IMR-90 (cell line): ENCODE measurements at regions not wholly inside any gene's neighbourhood (a gene's known extent, or its start where the extent isn't known, plus 50 kb on each side); places are given as distances from the start of the nearest gene placed in this dataset.

Experiments
- ATAC-seq: fragments of 200-7000 bp; cut with Tn5 transposase; 2 replicates; pipeline ENCODE4 v1.9.1; 2020; ENCODE audit warnings: low read depth, mild to moderate bottlenecking, moderate library complexity
- BruUV-seq: library from RNA; stranded (reverse); fragments of 400-500 nt; replicated peaks from 2 replicates; lab custom pipeline; 2021; lab: Mats Ljungman, UMichigan
- CTCF ChIA-PET: fragments of 300-600 bp; formaldehyde crosslinking; extraction: SDS; loops from one replicate; lab custom pipeline; 2021; ENCODE audit warnings: antibody characterized with exemption; lab: Yijun Ruan, JAX
- POLR2A ChIA-PET: fragments of 300-600 bp; sonication (Branson Sonifier 250); formaldehyde crosslinking; loops from one replicate; lab custom pipeline; 2022; ENCODE audit warnings: antibody characterized with exemption; ENCODE audit not compliant: unreplicated experiment; lab: Charles Lee
- DNase-seq: peaks from one replicate; pipeline ENCODE4 v3.0.0; 2013
- H2AFZ ChIP-seq: replicated peaks from 2 replicates; pipeline ENCODE3; 2013; ENCODE audit warnings: low read length, mild to moderate bottlenecking; ENCODE audit not compliant: poor library complexity
- H2AK5ac ChIP-seq: 2 replicates; pipeline ENCODE4 v1.6.1; 2013; ENCODE audit warnings: low read depth, low read length, inconsistent platforms
- H2AK9ac ChIP-seq: replicated peaks from 2 replicates; pipeline ENCODE3; 2013; ENCODE audit warnings: mild to moderate bottlenecking, low read depth, low read length, moderate library complexity; ENCODE audit not compliant: poor library complexity
- H2BK120ac ChIP-seq: 2 replicates; pipeline ENCODE4 v1.6.1; 2013; ENCODE audit warnings: low read depth, low read length, inconsistent platforms
- H2BK15ac ChIP-seq: 3 replicates; pipeline ENCODE4 v1.6.1; 2013; ENCODE audit warnings: low read depth, low read length, inconsistent platforms
- H2BK20ac ChIP-seq: 2 replicates; pipeline ENCODE4 v1.6.1; 2013; ENCODE audit warnings: low read depth, mild to moderate bottlenecking, inconsistent platforms, low read length, moderate library complexity
- H2BK5ac ChIP-seq: 2 replicates; pipeline ENCODE4 v1.6.1; 2013; ENCODE audit warnings: mild to moderate bottlenecking, low read depth, low read length, inconsistent platforms; ENCODE audit not compliant: poor library complexity, severe bottlenecking
- H3K14ac ChIP-seq: replicated peaks from 2 replicates; pipeline ENCODE4 v1.6.1; 2013; ENCODE audit warnings: low read depth, low read length, inconsistent platforms
- H3K18ac ChIP-seq: 2 replicates; pipeline ENCODE4 v1.6.1; 2013; ENCODE audit warnings: low read depth, low read length, control low read depth
- H3K23ac ChIP-seq: 2 replicates; pipeline ENCODE4 v1.6.1; 2013; ENCODE audit warnings: low read depth, low read length, inconsistent platforms
- H3K27ac ChIP-seq: 2 replicates; pipeline ENCODE4 v1.5.1; 2013; ENCODE audit warnings: mild to moderate bottlenecking, control low read depth, low read length; ENCODE audit not compliant: insufficient read depth
- H3K27me3 ChIP-seq: 2 replicates; pipeline ENCODE4 v1.6.1; 2013; ENCODE audit warnings: low read length; ENCODE audit not compliant: control insufficient read depth, insufficient read depth
- H3K36me3 ChIP-seq: 2 replicates; pipeline ENCODE4 v1.6.1; 2013; ENCODE audit warnings: low read length, mixed read lengths; ENCODE audit not compliant: control insufficient read depth, insufficient read depth
- H3K4ac ChIP-seq: 2 replicates; pipeline ENCODE4 v1.6.1; 2013; ENCODE audit warnings: low read depth, low read length, inconsistent platforms
- H3K4me1 ChIP-seq: 2 replicates; pipeline ENCODE4 v1.6.1; 2013; ENCODE audit warnings: low read length, mixed read lengths; ENCODE audit not compliant: control insufficient read depth, insufficient read depth
- H3K4me2 ChIP-seq: 2 replicates; pipeline ENCODE4 v1.6.1; 2013; ENCODE audit warnings: low read depth, mild to moderate bottlenecking, control low read depth, low read length, moderate library complexity
- H3K4me3 ChIP-seq: 2 replicates; pipeline ENCODE4 v1.5.1; 2013; ENCODE audit warnings: low read depth, mild to moderate bottlenecking, control low read depth, low read length, moderate library complexity; ENCODE audit not compliant: insufficient read depth
- H3K56ac ChIP-seq: 2 replicates; pipeline ENCODE4 v1.6.1; 2013; ENCODE audit warnings: low read length, inconsistent platforms; ENCODE audit not compliant: insufficient read depth; ENCODE audit errors: extremely low read depth
- H3K79me1 ChIP-seq, 2 experiments: 2 replicates each; pipeline ENCODE4 v1.6.1; 2013; ENCODE audit warnings: low read length in 2 of 2, inconsistent platforms in 1 of 2, low read depth in 1 of 2
- H3K9ac ChIP-seq: 2 replicates; pipeline ENCODE4 v1.6.1; 2013; ENCODE audit warnings: low read depth, low read length, control low read depth
- H3K9me1 ChIP-seq: 2 replicates; pipeline ENCODE4 v1.6.1; 2013; ENCODE audit warnings: low read length, inconsistent platforms; ENCODE audit not compliant: insufficient read depth
- H3K9me3 ChIP-seq: 2 replicates; pipeline ENCODE4 v1.6.1; 2013; ENCODE audit warnings: low read length; ENCODE audit not compliant: control insufficient read depth, insufficient read depth
- H4K20me1 ChIP-seq: 2 replicates; pipeline ENCODE4 v1.6.1; 2013; ENCODE audit warnings: low read length, inconsistent platforms; ENCODE audit not compliant: insufficient read depth
- H4K5ac ChIP-seq: 2 replicates; pipeline ENCODE4 v1.6.1; 2013; ENCODE audit warnings: mild to moderate bottlenecking, low read depth, low read length, control low read depth
- H4K8ac ChIP-seq, 2 experiments: 2 replicates each; pipeline ENCODE4 v1.6.1; 2013; ENCODE audit warnings: low read depth in 2 of 2, low read length in 2 of 2, control low read depth in 1 of 2, inconsistent platforms in 1 of 2
- H4K91ac ChIP-seq: 2 replicates; pipeline ENCODE4 v1.6.1; 2013; ENCODE audit warnings: low read depth, low read length, inconsistent platforms; ENCODE audit not compliant: insufficient read depth
- BHLHE40 ChIP-seq: fragments of 150-350 bp; IDR thresholded peaks from 2 replicates; pipeline ENCODE4 v1.6.1; 2016; ENCODE audit warnings: mild to moderate bottlenecking, low read depth, low read length
- CEBPB ChIP-seq: IDR thresholded peaks from 2 replicates; pipeline ENCODE4 v1.6.1; 2012; ENCODE audit warnings: low read depth, low read length, improper control_type of control experiment
- CHD1 ChIP-seq: IDR thresholded peaks from 2 replicates; pipeline ENCODE4 v1.6.1; 2012; ENCODE audit warnings: low read depth, low read length, improper control_type of control experiment
- FOS ChIP-seq: fragments of 150-350 bp; IDR thresholded peaks from 2 replicates; pipeline ENCODE4 v1.6.1; 2016; ENCODE audit warnings: low read depth, low read length
- MAFK ChIP-seq: IDR thresholded peaks from 2 replicates; pipeline ENCODE4 v1.6.1; 2012; ENCODE audit warnings: low read depth, low read length, improper control_type of control experiment
- MAZ ChIP-seq: IDR thresholded peaks from 2 replicates; pipeline ENCODE4 v1.6.1; 2012; ENCODE audit warnings: low read depth, mild to moderate bottlenecking, low read length, improper control_type of control experiment, moderate library complexity, borderline replicate concordance
- MXI1 ChIP-seq: IDR thresholded peaks from 2 replicates; pipeline ENCODE4 v1.6.1; 2012; ENCODE audit warnings: low read depth, mild to moderate bottlenecking, low read length, moderate library complexity, borderline replicate concordance
- NFE2L2 ChIP-seq: fragments of 150-350 bp; IDR thresholded peaks from 2 replicates; pipeline ENCODE4 v1.6.1; 2016; ENCODE audit warnings: low read depth, mild to moderate bottlenecking, low read length
- POLR2A ChIP-seq: IDR thresholded peaks from 2 replicates; pipeline ENCODE4 v1.6.1; 2012; ENCODE audit warnings: mild to moderate bottlenecking, low read depth, low read length
- RAD21 ChIP-seq: IDR thresholded peaks from 2 replicates; pipeline ENCODE4 v1.6.1; 2012; ENCODE audit warnings: low read length, improper control_type of control experiment
- RCOR1 ChIP-seq: IDR thresholded peaks from 2 replicates; pipeline ENCODE4 v1.6.1; 2012; ENCODE audit warnings: mild to moderate bottlenecking, low read length, improper control_type of control experiment; ENCODE audit not compliant: insufficient replicate concordance
- RFX5 ChIP-seq: IDR thresholded peaks from 2 replicates; pipeline ENCODE4 v1.8.0; 2012; ENCODE audit warnings: low read depth, mild to moderate bottlenecking, low read length, moderate library complexity
- SMC3 ChIP-seq: fragments of 150-350 bp; IDR thresholded peaks from 2 replicates; pipeline ENCODE4 v1.6.1; 2016; ENCODE audit warnings: low read depth, mild to moderate bottlenecking, antibody characterized with exemption, low read length, moderate library complexity
- dilution Hi-C: fragments of 300-500 bp; cut with HindIII; formaldehyde crosslinking; loops from one replicate; pipeline ENCODE4 v1.14.3; 2018; ENCODE audit warnings: low sequenced_read_pairs; ENCODE audit not compliant: unreplicated experiment
- in situ Hi-C: fragments of 300-500 bp; cut with MboI; formaldehyde crosslinking; loops from 3 replicates; pipeline ENCODE4 v1.14.3; 2019; ENCODE audit warnings: low sequenced_read_pairs, inconsistent platforms, mixed read lengths
- intact Hi-C: fragments of 100-400 bp; cut with micrococcal nuclease; formaldehyde crosslinking; loops from 2 replicates; pipeline ENCODE4 v1.10.0; 2022
- TF ChIP-seq, protein P1 (sequence below): fragments of 150-350 bp; IDR thresholded peaks from 2 replicates; pipeline ENCODE4 v1.6.1; 2016; ENCODE audit warnings: low read depth, mild to moderate bottlenecking, low read length, moderate library complexity, borderline replicate concordance
- TF ChIP-seq, protein P2 (sequence below): fragments of 150-350 bp; IDR thresholded peaks from 2 replicates; pipeline ENCODE4 v1.6.1; 2017; ENCODE audit warnings: mild to moderate bottlenecking, antibody characterized with exemption, low read length, low read depth
- TF ChIP-seq, protein P3 (sequence below): conservative IDR thresholded peaks from 2 replicates; pipeline ENCODE4 v1.5.1; 2012; ENCODE audit warnings: mild to moderate bottlenecking, low read depth, low read length, improper control_type of control experiment

GRCh38 chr5:28945859-28946258 is 1907.5 kb upstream of the CDH9 start:
- no TSS peak for BruUV-seq
- Histone ChIP-seq H3K27ac (no peak overlapping the region), H2BK20ac (no peak overlapping the region), H2BK15ac (no peak overlapping the region), H4K20me1 (no peaks in the 10 kb centered on the region), H2AK5ac (no peak overlapping the region), H3K9me1 (no peaks in the 10 kb centered on the region), H4K8ac (no peak overlapping the region), H3K56ac (no peak overlapping the region), H2AFZ (no peak overlapping the region), H3K9ac (no peak overlapping the region), H3K27me3 (no peaks in the 10 kb centered on the region), H4K91ac (no peak overlapping the region), H4K5ac (no peak overlapping the region), H2BK5ac (no peak overlapping the region), H2BK120ac (no peak overlapping the region), H3K9me3 (peaks cover 9% of the 10 kb centered on the region; the same call in 1 of the 2 replicates), H3K36me3 (no peaks in the 10 kb centered on the region), H3K23ac (no peak overlapping the region), H3K4me2 (no peak overlapping the region), H2AK9ac (no peak overlapping the region), H3K4me3 (no peak overlapping the region), H3K4me1 (no peaks in the 10 kb centered on the region), H3K4ac (no peak overlapping the region), H3K14ac (no peak overlapping the region), H3K79me1 (no peaks in the 10 kb centered on the region), H3K18ac (no peak overlapping the region)
- TF ChIP-seq RFX5 = no peak
- TF ChIP-seq BHLHE40 = no peak
- no peak for TF ChIP-seq SMC3
- no peak for TF ChIP-seq CEBPB
- no peak for TF ChIP-seq FOS
- no peak for TF ChIP-seq CHD1
- TF ChIP-seq, protein P1, sequence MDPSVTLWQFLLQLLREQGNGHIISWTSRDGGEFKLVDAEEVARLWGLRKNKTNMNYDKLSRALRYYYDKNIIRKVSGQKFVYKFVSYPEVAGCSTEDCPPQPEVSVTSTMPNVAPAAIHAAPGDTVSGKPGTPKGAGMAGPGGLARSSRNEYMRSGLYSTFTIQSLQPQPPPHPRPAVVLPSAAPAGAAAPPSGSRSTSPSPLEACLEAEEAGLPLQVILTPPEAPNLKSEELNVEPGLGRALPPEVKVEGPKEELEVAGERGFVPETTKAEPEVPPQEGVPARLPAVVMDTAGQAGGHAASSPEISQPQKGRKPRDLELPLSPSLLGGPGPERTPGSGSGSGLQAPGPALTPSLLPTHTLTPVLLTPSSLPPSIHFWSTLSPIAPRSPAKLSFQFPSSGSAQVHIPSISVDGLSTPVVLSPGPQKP = no peak
- no peak for TF ChIP-seq MXI1
- no peak for TF ChIP-seq MAFK
- no peak for TF ChIP-seq MAZ
- no peak for TF ChIP-seq POLR2A
- no peak for TF ChIP-seq NFE2L2
- TF ChIP-seq RAD21 = no peak
- TF ChIP-seq, protein P2, sequence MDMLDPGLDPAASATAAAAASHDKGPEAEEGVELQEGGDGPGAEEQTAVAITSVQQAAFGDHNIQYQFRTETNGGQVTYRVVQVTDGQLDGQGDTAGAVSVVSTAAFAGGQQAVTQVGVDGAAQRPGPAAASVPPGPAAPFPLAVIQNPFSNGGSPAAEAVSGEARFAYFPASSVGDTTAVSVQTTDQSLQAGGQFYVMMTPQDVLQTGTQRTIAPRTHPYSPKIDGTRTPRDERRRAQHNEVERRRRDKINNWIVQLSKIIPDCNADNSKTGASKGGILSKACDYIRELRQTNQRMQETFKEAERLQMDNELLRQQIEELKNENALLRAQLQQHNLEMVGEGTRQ = no peak
- TF ChIP-seq, protein P3, sequence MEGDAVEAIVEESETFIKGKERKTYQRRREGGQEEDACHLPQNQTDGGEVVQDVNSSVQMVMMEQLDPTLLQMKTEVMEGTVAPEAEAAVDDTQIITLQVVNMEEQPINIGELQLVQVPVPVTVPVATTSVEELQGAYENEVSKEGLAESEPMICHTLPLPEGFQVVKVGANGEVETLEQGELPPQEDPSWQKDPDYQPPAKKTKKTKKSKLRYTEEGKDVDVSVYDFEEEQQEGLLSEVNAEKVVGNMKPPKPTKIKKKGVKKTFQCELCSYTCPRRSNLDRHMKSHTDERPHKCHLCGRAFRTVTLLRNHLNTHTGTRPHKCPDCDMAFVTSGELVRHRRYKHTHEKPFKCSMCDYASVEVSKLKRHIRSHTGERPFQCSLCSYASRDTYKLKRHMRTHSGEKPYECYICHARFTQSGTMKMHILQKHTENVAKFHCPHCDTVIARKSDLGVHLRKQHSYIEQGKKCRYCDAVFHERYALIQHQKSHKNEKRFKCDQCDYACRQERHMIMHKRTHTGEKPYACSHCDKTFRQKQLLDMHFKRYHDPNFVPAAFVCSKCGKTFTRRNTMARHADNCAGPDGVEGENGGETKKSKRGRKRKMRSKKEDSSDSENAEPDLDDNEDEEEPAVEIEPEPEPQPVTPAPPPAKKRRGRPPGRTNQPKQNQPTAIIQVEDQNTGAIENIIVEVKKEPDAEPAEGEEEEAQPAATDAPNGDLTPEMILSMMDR = no peak
- no peak for TF ChIP-seq RCOR1
- dilution Hi-C loops = no loop called here
- POLR2A ChIA-PET = no interaction called here
- intact Hi-C loops = no loop called here
- DNase-seq (no peak), ATAC-seq (no peak)
- CTCF ChIA-PET = no interaction called here
- in situ Hi-C loops = no loop called here
